ENCODE measurements at regions not wholly inside any gene's neighbourhood (a gene's known extent, or its start where the extent isn't known, plus 50 kb on each side); places are given as distances from the start of the nearest gene placed in this dataset.

DNA sequence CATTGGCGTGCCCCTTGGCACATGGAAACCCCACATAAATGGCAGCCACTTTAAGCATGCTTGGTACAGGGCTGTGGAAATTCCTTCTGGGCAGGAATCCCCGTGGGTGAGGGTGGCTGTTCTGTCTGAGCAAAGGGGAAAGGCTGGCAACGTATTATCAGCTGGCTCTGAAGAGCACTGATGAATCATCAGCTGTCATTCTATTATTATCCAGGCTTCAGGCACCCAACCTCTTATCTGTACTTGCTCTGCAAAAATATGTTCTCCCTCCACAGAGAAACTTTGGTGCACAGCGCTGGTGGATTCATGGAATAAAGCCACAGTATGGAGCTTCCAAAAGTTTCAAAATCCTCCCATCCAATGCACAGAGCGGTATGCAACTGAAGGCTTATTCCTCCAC is 167.1 kb downstream of the TBX5 start:
- H3K4me3 ChIP-seq (ENCODE audit: low read depth, low read length) = no peak overlapping the region
- TF ChIP-seq, protein P1, sequence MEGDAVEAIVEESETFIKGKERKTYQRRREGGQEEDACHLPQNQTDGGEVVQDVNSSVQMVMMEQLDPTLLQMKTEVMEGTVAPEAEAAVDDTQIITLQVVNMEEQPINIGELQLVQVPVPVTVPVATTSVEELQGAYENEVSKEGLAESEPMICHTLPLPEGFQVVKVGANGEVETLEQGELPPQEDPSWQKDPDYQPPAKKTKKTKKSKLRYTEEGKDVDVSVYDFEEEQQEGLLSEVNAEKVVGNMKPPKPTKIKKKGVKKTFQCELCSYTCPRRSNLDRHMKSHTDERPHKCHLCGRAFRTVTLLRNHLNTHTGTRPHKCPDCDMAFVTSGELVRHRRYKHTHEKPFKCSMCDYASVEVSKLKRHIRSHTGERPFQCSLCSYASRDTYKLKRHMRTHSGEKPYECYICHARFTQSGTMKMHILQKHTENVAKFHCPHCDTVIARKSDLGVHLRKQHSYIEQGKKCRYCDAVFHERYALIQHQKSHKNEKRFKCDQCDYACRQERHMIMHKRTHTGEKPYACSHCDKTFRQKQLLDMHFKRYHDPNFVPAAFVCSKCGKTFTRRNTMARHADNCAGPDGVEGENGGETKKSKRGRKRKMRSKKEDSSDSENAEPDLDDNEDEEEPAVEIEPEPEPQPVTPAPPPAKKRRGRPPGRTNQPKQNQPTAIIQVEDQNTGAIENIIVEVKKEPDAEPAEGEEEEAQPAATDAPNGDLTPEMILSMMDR (conservative IDR thresholded peaks at IDR 0.05; ENCODE audit: low read depth, low read length) = no peak
- DNase-seq (ENCODE audit: low read depth) = no peak

DNA sequence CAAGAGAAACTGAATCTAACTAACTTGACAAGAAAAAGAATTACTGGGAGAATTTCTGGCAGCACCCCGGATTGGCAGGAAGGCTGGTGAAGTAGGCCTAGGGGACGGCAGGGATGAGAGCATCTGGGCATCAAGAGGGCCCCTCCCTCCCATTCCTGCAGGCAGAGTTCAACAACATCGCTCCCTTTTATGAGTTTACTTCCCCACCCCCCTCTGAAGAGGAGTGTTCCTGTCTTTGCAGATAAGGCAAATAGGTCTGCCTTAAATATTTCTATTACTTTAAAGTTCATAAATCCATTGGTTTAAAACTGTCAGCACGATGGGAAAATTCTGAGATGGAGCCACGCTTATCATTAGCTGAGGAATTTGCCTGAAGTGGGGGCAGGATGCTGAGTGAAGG is 168.7 kb downstream of the TBX5 start:
- TF ChIP-seq, protein P1 (conservative IDR thresholded peaks at IDR 0.05; ENCODE audit: low read depth, low read length) = no peak
- no peak overlapping the region for H3K4me3 ChIP-seq (ENCODE audit: low read depth, low read length)
- no peak for DNase-seq (ENCODE audit: low read depth)

DNA sequence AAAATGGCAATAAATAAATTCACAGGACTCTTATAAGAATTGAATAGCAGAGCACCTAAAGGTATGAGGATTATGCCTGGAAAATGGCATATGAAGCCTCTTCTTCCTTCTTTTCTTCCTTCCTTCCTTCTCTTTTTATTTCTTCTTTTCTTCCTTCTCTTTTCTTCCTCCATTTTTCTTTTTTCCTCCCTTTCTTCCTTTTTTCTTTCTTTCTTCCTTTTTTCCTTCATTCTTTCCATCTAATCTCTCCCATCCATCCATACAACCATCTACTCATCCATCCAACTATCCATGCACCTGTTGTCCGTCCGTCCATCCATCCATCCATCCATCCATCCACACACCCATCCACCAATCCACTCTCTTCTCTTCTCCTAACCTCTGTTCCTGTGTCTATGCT is 173.8 kb downstream of the TBX5 start:
- no peak for DNase-seq (ENCODE audit: low read depth)
- TF ChIP-seq, protein P1 (conservative IDR thresholded peaks at IDR 0.05; ENCODE audit: low read depth, low read length) = no peak
- H3K4me3 ChIP-seq (ENCODE audit: low read depth, low read length) = no peak overlapping the region

GRCh38 chr12:114229150-114229549 is 176.8 kb downstream of the TBX5 start:
- H3K4me3 ChIP-seq (ENCODE audit: low read depth, low read length) = no peak overlapping the region
- no peak for DNase-seq (ENCODE audit: low read depth)
- TF ChIP-seq, protein P1 (conservative IDR thresholded peaks at IDR 0.05; ENCODE audit: low read depth, low read length) = no peak

GRCh38 chr12:114226241-114226928 is 179.6 kb downstream of the TBX5 start:
- DNase-seq (ENCODE audit: low read depth) = no peak
- TF ChIP-seq, protein P1 (conservative IDR thresholded peaks at IDR 0.05; ENCODE audit: low read depth, low read length) = no peak
- H3K4me3 ChIP-seq (ENCODE audit: low read depth, low read length) = no peak overlapping the region

- no peak overlapping the region for H3K4me3 ChIP-seq (ENCODE audit: low read depth, low read length)
- no peak for DNase-seq (ENCODE audit: low read depth)
- TF ChIP-seq, protein P1 (conservative IDR thresholded peaks at IDR 0.05; ENCODE audit: low read depth, low read length) = no peak
Measured at GRCh38 chr12:114221957-114222630, 183.8 kb downstream of the TBX5 start.

Data from epithelial cell of proximal tubule (primary cell).